ENCODE measurements at regions not wholly inside any gene's neighbourhood (a gene's known extent, or its start where the extent isn't known, plus 50 kb on each side); places are given as distances from the start of the nearest gene placed in this dataset.

GRCh38 chr15:101590785-101591184 lies 61.4 kb downstream of the TM2D3 start:
- TF ChIP-seq REST (IDR thresholded peaks at IDR 0.05; ENCODE audit: low read depth) = no peak
- TF ChIP-seq ZBTB7A (IDR thresholded peaks at IDR 0.05; ENCODE audit: low read depth) = no peak
- TF ChIP-seq USF1 (IDR thresholded peaks at IDR 0.05) = no peak
- TF ChIP-seq EP300 (IDR thresholded peaks at IDR 0.05; ENCODE audit: borderline replicate concordance) = no peak
- no peak for TF ChIP-seq TAF1 (IDR thresholded peaks at IDR 0.05; ENCODE audit: low read depth)
- TF ChIP-seq TCF12 (IDR thresholded peaks at IDR 0.05; ENCODE audit: low read depth) = no peak
- TF ChIP-seq MAX (IDR thresholded peaks at IDR 0.05) = no peak

- no peak for TF ChIP-seq REST (IDR thresholded peaks at IDR 0.05; ENCODE audit: low read depth)
- TF ChIP-seq CEBPB (IDR thresholded peaks at IDR 0.05) = no peak
- TF ChIP-seq YY1 (IDR thresholded peaks at IDR 0.05; ENCODE audit: low read depth) = no peak
- no peak for TF ChIP-seq TCF12 (IDR thresholded peaks at IDR 0.05; ENCODE audit: low read depth)
- TF ChIP-seq RAD21 (IDR thresholded peaks at IDR 0.05; ENCODE audit: low read depth) = no peak
- TF ChIP-seq CREB1 (IDR thresholded peaks at IDR 0.05; ENCODE audit: low read depth) = no peak
- TF ChIP-seq USF1 (IDR thresholded peaks at IDR 0.05) = no peak
- TF ChIP-seq FOXM1 (IDR thresholded peaks at IDR 0.05; ENCODE audit: borderline replicate concordance, low read depth) = no peak
- TF ChIP-seq EP300 (IDR thresholded peaks at IDR 0.05; ENCODE audit: borderline replicate concordance) = no peak
- TF ChIP-seq EGR1 (IDR thresholded peaks at IDR 0.05) = no peak
Observed at GRCh38 chr15:101583284-101583683, 68.9 kb downstream of the TM2D3 start.

GRCh38 chr15:101580431-101580830 lies 71.8 kb downstream of the TM2D3 start:
- TF ChIP-seq TCF12 (IDR thresholded peaks at IDR 0.05; ENCODE audit: low read depth) (no peak), REST (IDR thresholded peaks at IDR 0.05; ENCODE audit: low read depth) (no peak), RAD21 (IDR thresholded peaks at IDR 0.05; ENCODE audit: low read depth) (no peak), EP300 (IDR thresholded peaks at IDR 0.05; ENCODE audit: borderline replicate concordance) (no peak), FOXM1 (IDR thresholded peaks at IDR 0.05; ENCODE audit: borderline replicate concordance, low read depth) (no peak)

- TF ChIP-seq TCF12 (IDR thresholded peaks at IDR 0.05; ENCODE audit: low read depth) (no peak), REST (IDR thresholded peaks at IDR 0.05; ENCODE audit: low read depth) (no peak), TEAD4 (IDR thresholded peaks at IDR 0.05) (no peak), YY1 (IDR thresholded peaks at IDR 0.05; ENCODE audit: low read depth) (no peak), CREB1 (IDR thresholded peaks at IDR 0.05; ENCODE audit: low read depth) (no peak), RAD21 (IDR thresholded peaks at IDR 0.05; ENCODE audit: low read depth) (no peak), ZBTB7A (IDR thresholded peaks at IDR 0.05; ENCODE audit: low read depth) (no peak), FOXM1 (IDR thresholded peaks at IDR 0.05; ENCODE audit: borderline replicate concordance, low read depth) (no peak), CEBPB (IDR thresholded peaks at IDR 0.05) (no peak), NFIC (IDR thresholded peaks at IDR 0.05) (no peak), EGR1 (IDR thresholded peaks at IDR 0.05) (no peak), USF1 (IDR thresholded peaks at IDR 0.05) (no peak), MAX (IDR thresholded peaks at IDR 0.05) (no peak), TAF1 (IDR thresholded peaks at IDR 0.05; ENCODE audit: low read depth) (no peak), EP300 (IDR thresholded peaks at IDR 0.05; ENCODE audit: borderline replicate concordance) (no peak)
Observed at GRCh38 chr15:101579631-101580163, 72.5 kb downstream of the TM2D3 start.
